ENCODE measurements at regions not wholly inside any gene's neighbourhood (a gene's known extent, or its start where the extent isn't known, plus 50 kb on each side); places are given as distances from the start of the nearest gene placed in this dataset.
A peak's percentile ranks its signal among the peaks of the same experiment; 100 is the strongest.

DNA sequence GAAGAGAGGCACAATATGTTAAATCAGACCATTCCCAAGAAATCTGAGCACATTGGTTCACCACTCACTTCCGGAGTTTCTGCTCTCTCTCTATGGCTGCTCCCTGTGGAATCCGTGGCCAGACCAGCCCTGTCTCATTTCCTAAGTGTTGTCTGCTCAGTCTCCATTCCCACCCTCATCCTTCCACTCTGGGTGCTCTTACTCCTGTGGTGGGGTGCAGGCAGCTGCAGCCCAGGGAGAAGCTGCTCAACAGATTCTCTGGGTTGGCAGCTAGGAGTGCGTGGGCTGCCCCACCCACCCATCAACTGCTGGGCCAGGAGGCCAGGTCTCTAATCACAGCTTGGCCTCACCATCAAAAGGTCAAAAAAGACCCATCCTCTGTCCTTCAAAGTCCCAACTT lies 98.3 kb downstream of the ARL4C start:
- Histone ChIP-seq H3K4me3 (ENCODE audit: low read depth, low read length, poor library complexity, severe bottlenecking) (no peak overlapping the region), H4K20me1 (ENCODE audit: insufficient read depth, low read length) (no peaks in the 10 kb centered on the region), H3K36me3 (ENCODE audit: insufficient read depth, low read length) (no peaks in the 10 kb centered on the region; the same call in 1 of the 2 replicates), H3K27ac (ENCODE audit: low read depth, low read length, poor library complexity, severe bottlenecking) (no peak overlapping the region), H2AFZ (ENCODE audit: low read length) (no peak overlapping the region), H3K9me2 (ENCODE audit: insufficient read depth, low read length) (no peaks in the 10 kb centered on the region), H3K4me1 (ENCODE audit: insufficient read depth, low read length, poor library complexity, severe bottlenecking) (no peaks in the 10 kb centered on the region), H3K4me2 (ENCODE audit: low read length) (no peak overlapping the region), H3K79me2 (ENCODE audit: insufficient read depth, low read depth, low read length) (no peaks in the 10 kb centered on the region), H3K9me3 (ENCODE audit: low read length) (no peaks in the 10 kb centered on the region)
- TF ChIP-seq, protein P1, sequence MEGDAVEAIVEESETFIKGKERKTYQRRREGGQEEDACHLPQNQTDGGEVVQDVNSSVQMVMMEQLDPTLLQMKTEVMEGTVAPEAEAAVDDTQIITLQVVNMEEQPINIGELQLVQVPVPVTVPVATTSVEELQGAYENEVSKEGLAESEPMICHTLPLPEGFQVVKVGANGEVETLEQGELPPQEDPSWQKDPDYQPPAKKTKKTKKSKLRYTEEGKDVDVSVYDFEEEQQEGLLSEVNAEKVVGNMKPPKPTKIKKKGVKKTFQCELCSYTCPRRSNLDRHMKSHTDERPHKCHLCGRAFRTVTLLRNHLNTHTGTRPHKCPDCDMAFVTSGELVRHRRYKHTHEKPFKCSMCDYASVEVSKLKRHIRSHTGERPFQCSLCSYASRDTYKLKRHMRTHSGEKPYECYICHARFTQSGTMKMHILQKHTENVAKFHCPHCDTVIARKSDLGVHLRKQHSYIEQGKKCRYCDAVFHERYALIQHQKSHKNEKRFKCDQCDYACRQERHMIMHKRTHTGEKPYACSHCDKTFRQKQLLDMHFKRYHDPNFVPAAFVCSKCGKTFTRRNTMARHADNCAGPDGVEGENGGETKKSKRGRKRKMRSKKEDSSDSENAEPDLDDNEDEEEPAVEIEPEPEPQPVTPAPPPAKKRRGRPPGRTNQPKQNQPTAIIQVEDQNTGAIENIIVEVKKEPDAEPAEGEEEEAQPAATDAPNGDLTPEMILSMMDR (conservative IDR thresholded peaks at IDR 0.05; ENCODE audit: low read length): no peak
- no peak for TF ChIP-seq EZH2phosphoT487 (IDR thresholded peaks at IDR 0.05; ENCODE audit: borderline replicate concordance, low read depth, low read length)
- no TSS peak for BruUV-seq (replicated peaks)
- DNase-seq (ENCODE audit: low spot score): no peak
- CTCF ChIA-PET (ENCODE audit: unreplicated experiment): no interaction called here
- POLR2A ChIA-PET: no interaction called here
- intact Hi-C loops (cut with micrococcal nuclease; ENCODE audit: unreplicated experiment): no loop called here

DNA sequence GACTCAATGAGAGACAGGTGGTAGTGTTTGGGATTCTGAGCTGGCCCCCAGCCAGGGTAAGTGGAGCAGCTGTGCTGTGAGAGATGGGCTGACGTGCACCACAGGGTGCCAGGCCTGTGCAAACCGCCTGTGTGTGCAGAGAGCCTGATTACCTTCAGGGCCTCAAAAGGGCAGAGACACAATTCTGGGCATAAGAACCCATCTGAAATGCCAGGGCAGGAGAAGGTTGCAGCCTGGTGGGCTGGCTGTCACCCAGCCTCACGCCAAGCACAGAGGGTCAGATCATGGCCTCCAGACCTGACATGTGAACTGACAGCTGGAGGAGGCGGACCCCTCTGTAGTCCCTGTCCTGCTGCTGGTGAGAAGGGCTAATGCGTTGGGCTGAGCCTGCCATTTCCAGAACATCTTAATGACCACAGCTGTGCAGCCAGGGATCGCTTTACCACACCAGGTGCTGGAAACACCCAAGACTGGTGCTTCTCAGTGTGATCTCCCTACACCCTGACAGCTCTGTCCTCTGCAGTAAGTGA lies 100.9 kb downstream of the ARL4C start:
- TF ChIP-seq EZH2phosphoT487 (IDR thresholded peaks at IDR 0.05; ENCODE audit: borderline replicate concordance, low read depth, low read length): no peak
- TF ChIP-seq, protein P1 (conservative IDR thresholded peaks at IDR 0.05; ENCODE audit: low read length): no peak
- Histone ChIP-seq H3K4me3 (ENCODE audit: low read depth, low read length, poor library complexity, severe bottlenecking) (no peak overlapping the region), H3K4me1 (ENCODE audit: insufficient read depth, low read length, poor library complexity, severe bottlenecking) (peaks cover 4% of the 10 kb centered on the region), H3K9me2 (ENCODE audit: insufficient read depth, low read length) (no peaks in the 10 kb centered on the region), H4K20me1 (ENCODE audit: insufficient read depth, low read length) (no peaks in the 10 kb centered on the region), H3K36me3 (ENCODE audit: insufficient read depth, low read length) (no peaks in the 10 kb centered on the region; the same call in 1 of the 2 replicates), H2AFZ (ENCODE audit: low read length) (no peak overlapping the region), H3K4me2 (ENCODE audit: low read length) (no peak overlapping the region), H3K27ac (ENCODE audit: low read depth, low read length, poor library complexity, severe bottlenecking) (no peak overlapping the region), H3K79me2 (ENCODE audit: insufficient read depth, low read depth, low read length) (no peaks in the 10 kb centered on the region), H3K9me3 (ENCODE audit: low read length) (no peaks in the 10 kb centered on the region)
- ChIA-PET POLR2A (interaction anchor here (1.0 to 1.3 kb wide), 2 partner anchors 15 to 16 kb away, joined by 3 read pairs; no protein-coding TSS in a partner anchor), CTCF (ENCODE audit: unreplicated experiment) (no interaction called here)
- no peak for DNase-seq (ENCODE audit: low spot score)
- intact Hi-C loops (cut with micrococcal nuclease; ENCODE audit: unreplicated experiment): no loop called here
- BruUV-seq (replicated peaks): no TSS peak

DNA sequence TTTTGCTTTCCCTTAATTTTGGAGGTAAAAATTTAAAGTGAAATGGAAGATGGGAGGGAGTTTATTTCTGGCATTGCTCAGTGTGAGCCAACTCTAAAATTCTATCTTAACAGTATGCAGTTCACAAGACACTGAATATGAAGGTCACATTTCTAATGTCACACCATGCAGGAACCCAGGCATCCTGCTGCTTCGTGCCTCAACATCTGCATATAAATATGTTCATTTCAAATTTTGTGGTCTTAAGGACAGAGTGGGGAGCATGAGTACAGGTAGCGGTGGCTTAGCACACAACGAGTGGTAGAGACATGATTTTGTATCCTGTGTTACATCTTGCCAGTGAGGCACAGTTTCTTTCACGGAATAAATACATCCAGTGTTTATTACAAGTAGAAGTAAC lies 102.4 kb downstream of the ARL4C start:
- Histone ChIP-seq H3K36me3 (ENCODE audit: insufficient read depth, low read length) (no peaks in the 10 kb centered on the region; the same call in 1 of the 2 replicates), H2AFZ (ENCODE audit: low read length) (0 out of 2 replicates have a peak overlapping the region, but pooled peaks have one; percentile 3), H3K4me2 (ENCODE audit: low read length) (no peak overlapping the region), H3K4me1 (ENCODE audit: insufficient read depth, low read length, poor library complexity, severe bottlenecking) (peaks cover 4% of the 10 kb centered on the region), H3K79me2 (ENCODE audit: insufficient read depth, low read depth, low read length) (no peaks in the 10 kb centered on the region), H3K4me3 (ENCODE audit: low read depth, low read length, poor library complexity, severe bottlenecking) (no peak overlapping the region), H3K9me2 (ENCODE audit: insufficient read depth, low read length) (no peaks in the 10 kb centered on the region), H3K27ac (ENCODE audit: low read depth, low read length, poor library complexity, severe bottlenecking) (no peak overlapping the region), H3K9me3 (ENCODE audit: low read length) (no peaks in the 10 kb centered on the region), H4K20me1 (ENCODE audit: insufficient read depth, low read length) (no peaks in the 10 kb centered on the region)
- no peak for DNase-seq (ENCODE audit: low spot score)
- ChIA-PET CTCF (ENCODE audit: unreplicated experiment) (no interaction called here), POLR2A (interaction anchor here (0.9 to 1.3 kb wide), 3 partner anchors 18 to 52 kb away, joined by 3 to 5 read pairs (median 4); no protein-coding TSS in a partner anchor)
- TF ChIP-seq, protein P1 (conservative IDR thresholded peaks at IDR 0.05; ENCODE audit: low read length): no peak
- no peak for TF ChIP-seq EZH2phosphoT487 (IDR thresholded peaks at IDR 0.05; ENCODE audit: borderline replicate concordance, low read depth, low read length)
- no TSS peak for BruUV-seq (replicated peaks)
- intact Hi-C loops (cut with micrococcal nuclease; ENCODE audit: unreplicated experiment): no loop called here
